SK-N-SH treated with all-trans-retinoic acid at 6 μM for 48 hours (cell line): ENCODE measurements at regions not wholly inside any gene's neighbourhood (a gene's known extent, or its start where the extent isn't known, plus 50 kb on each side); places are given as distances from the start of the nearest gene placed in this dataset.

ENCODE experiments used
- ATAC-seq: fragments of 200-7000 bp; cut with Tn5 transposase; 3 replicates; pipeline ENCODE4 v1.9.1; 2020; ENCODE audit warnings: mild to moderate bottlenecking, moderate library complexity
- ARNTL ChIP-seq: fragments of 450-650 bp; formaldehyde crosslinking; IDR thresholded peaks from 2 replicates; pipeline ENCODE4 v1.5.0; 2020; ENCODE audit warnings: low read depth, mild to moderate bottlenecking, moderate library complexity, borderline replicate concordance
- BACH2 ChIP-seq: fragments of 250-450 bp; sonication (Bioruptor Pico); IDR thresholded peaks from 2 replicates; pipeline ENCODE4 v1.9.0; 2021; ENCODE audit warnings: mild to moderate bottlenecking, borderline replicate concordance
- CREB5 ChIP-seq: fragments of 250-450 bp; sonication (Bioruptor Pico); IDR thresholded peaks from 2 replicates; pipeline ENCODE4 v1.5.1; 2020; ENCODE audit warnings: low read depth, mild to moderate bottlenecking, moderate library complexity
- CSDC2 ChIP-seq: fragments of 250-450 bp; sonication (Bioruptor Pico); IDR thresholded peaks from 2 replicates; pipeline ENCODE4 v1.5.0; 2020; ENCODE audit warnings: mild to moderate bottlenecking, moderate library complexity
- CSRNP3 ChIP-seq: fragments of 250-450 bp; sonication (Bioruptor Pico); IDR thresholded peaks from 2 replicates; pipeline ENCODE4 v1.5.1; 2021; ENCODE audit warnings: mild to moderate bottlenecking, moderate library complexity
- GLIS3 ChIP-seq: fragments of 250-450 bp; sonication (Bioruptor Pico); IDR thresholded peaks from 2 replicates; pipeline ENCODE4 v1.5.0; 2020; ENCODE audit warnings: mild to moderate bottlenecking, moderate library complexity
- ISL1 ChIP-seq: fragments of 250-450 bp; sonication (Bioruptor Pico); IDR thresholded peaks from 2 replicates; pipeline ENCODE4 v2.1.2; 2022; ENCODE audit warnings: mild to moderate bottlenecking, moderate library complexity
- PATZ1 ChIP-seq: fragments of 250-450 bp; sonication (Bioruptor Pico); IDR thresholded peaks from 2 replicates; pipeline ENCODE4 v1.8.0; 2020; ENCODE audit warnings: mild to moderate bottlenecking, moderate library complexity, borderline replicate concordance
- POU6F1 ChIP-seq: fragments of 250-450 bp; sonication (Bioruptor Pico); IDR thresholded peaks from 2 replicates; pipeline ENCODE4 v1.8.0; 2021; ENCODE audit warnings: low read depth, mild to moderate bottlenecking, moderate library complexity, borderline replicate concordance
- PPARA ChIP-seq: fragments of 250-450 bp; sonication (Bioruptor Pico); IDR thresholded peaks from 2 replicates; pipeline ENCODE4 v1.5.0; 2020; ENCODE audit warnings: mild to moderate bottlenecking, borderline replicate concordance
- RARB ChIP-seq: fragments of 250-450 bp; sonication (Bioruptor Pico); IDR thresholded peaks from 2 replicates; pipeline ENCODE4 v1.8.0; 2021; ENCODE audit warnings: mild to moderate bottlenecking, moderate library complexity
- SNAI2 ChIP-seq: fragments of 250-450 bp; sonication (Bioruptor Pico); IDR thresholded peaks from 2 replicates; pipeline ENCODE4 v1.5.0; 2020; ENCODE audit warnings: mild to moderate bottlenecking, moderate library complexity
- TCF4 ChIP-seq: fragments of 250-450 bp; sonication (Bioruptor Pico); IDR thresholded peaks from 2 replicates; pipeline ENCODE4 v1.8.0; 2021; ENCODE audit warnings: mild to moderate bottlenecking, moderate library complexity, borderline replicate concordance
- TOX ChIP-seq: fragments of 250-450 bp; sonication (Bioruptor Pico); IDR thresholded peaks from 2 replicates; pipeline ENCODE4 v1.8.0; 2021; ENCODE audit warnings: mild to moderate bottlenecking, moderate library complexity, borderline replicate concordance
- ZC3H10 ChIP-seq: fragments of 250-450 bp; sonication (Bioruptor Pico); IDR thresholded peaks from 2 replicates; pipeline ENCODE4 v1.5.1; 2021; ENCODE audit warnings: mild to moderate bottlenecking, moderate library complexity
- ZFP3 ChIP-seq: fragments of 250-450 bp; sonication (Bioruptor Pico); IDR thresholded peaks from 2 replicates; pipeline ENCODE4 v1.5.0; 2020; ENCODE audit warnings: mild to moderate bottlenecking, moderate library complexity
- ZFP30 ChIP-seq: fragments of 450-650 bp; formaldehyde crosslinking; IDR thresholded peaks from 2 replicates; pipeline ENCODE4 v1.5.0; 2022; ENCODE audit warnings: mild to moderate bottlenecking, moderate library complexity
- ZNF565 ChIP-seq: fragments of 450-650 bp; formaldehyde crosslinking; conservative IDR thresholded peaks from 2 replicates; pipeline ENCODE4 v1.5.0; 2020; ENCODE audit warnings: low read depth, mild to moderate bottlenecking, moderate library complexity
- ZNF70 ChIP-seq: fragments of 450-650 bp; formaldehyde crosslinking; IDR thresholded peaks from 2 replicates; pipeline ENCODE4 v1.5.0; 2020; ENCODE audit warnings: mild to moderate bottlenecking, moderate library complexity
- ZNF8 ChIP-seq: fragments of 450-650 bp; formaldehyde crosslinking; IDR thresholded peaks from 2 replicates; pipeline ENCODE4 v1.5.0; 2020; ENCODE audit warnings: mild to moderate bottlenecking, moderate library complexity

GRCh38 chr9:80223897-80224296 is 652.1 kb downstream of the TLE4 start:
- no peak for ATAC-seq

GRCh38 chr9:80222466-80223169 is 650.9 kb downstream of the TLE4 start:
- ATAC-seq = no peak
- TF ChIP-seq GLIS3 (CRISPR knock-in tag) (no peak), ZFP30 (no peak), ZNF70 (CRISPR knock-in tag) (no peak), TOX (CRISPR knock-in tag) (no peak), TCF4 (CRISPR knock-in tag) (no peak), PPARA (CRISPR knock-in tag) (no peak), ZNF565 (CRISPR knock-in tag) (no peak)

More at GRCh38 chr9:80223897-80224296, 652.1 kb downstream of the TLE4 start:
- TF ChIP-seq CSDC2 (CRISPR knock-in tag) (no peak), ISL1 (CRISPR knock-in tag) (no peak), PPARA (CRISPR knock-in tag) (no peak), ZFP30 (no peak), RARB (CRISPR knock-in tag) (no peak), GLIS3 (CRISPR knock-in tag) (no peak), ARNTL (no peak), PATZ1 (CRISPR knock-in tag) (no peak), TOX (CRISPR knock-in tag) (no peak), ZC3H10 (no peak), TCF4 (CRISPR knock-in tag) (no peak), CREB5 (CRISPR knock-in tag) (no peak), POU6F1 (CRISPR knock-in tag) (no peak), BACH2 (CRISPR knock-in tag) (no peak), ZFP3 (CRISPR knock-in tag) (no peak), ZNF565 (CRISPR knock-in tag) (no peak)

GRCh38 chr9:80218328-80218727 is 646.6 kb downstream of the TLE4 start:
- ATAC-seq = no peak
- no peak for TF ChIP-seq TCF4 (CRISPR knock-in tag)
- no peak for TF ChIP-seq ARNTL
- TF ChIP-seq SNAI2 = no peak
- no peak for TF ChIP-seq ISL1 (CRISPR knock-in tag)
- TF ChIP-seq ZNF70 (CRISPR knock-in tag) = no peak
- no peak for TF ChIP-seq CREB5 (CRISPR knock-in tag)
- TF ChIP-seq ZNF8 (CRISPR knock-in tag) = no peak
- no peak for TF ChIP-seq POU6F1 (CRISPR knock-in tag)
- no peak for TF ChIP-seq ZFP30
- TF ChIP-seq ZC3H10 = no peak
- TF ChIP-seq CSRNP3 (CRISPR knock-in tag) = no peak
- TF ChIP-seq ZNF565 (CRISPR knock-in tag) = no peak
- TF ChIP-seq, all 23 proteins: peak for 0
